ENCODE measurements at regions not wholly inside any gene's neighbourhood (a gene's known extent, or its start where the extent isn't known, plus 50 kb on each side); places are given as distances from the start of the nearest gene placed in this dataset.
"Not testable (repeated sequence)": the region's sequence is repeated elsewhere in the genome, so short reads cannot be mapped to it uniquely, and the experiment has no call there.

GRCh38 chr15:84154314-84154713 is 81.3 kb upstream of the GOLGA6L4 start:
- TF ChIP-seq EZH2 (IDR thresholded peaks at IDR 0.05); POLR2AphosphoS5 (IDR thresholded peaks at IDR 0.05; ENCODE audit: borderline replicate concordance, low read depth, low read length): not testable (repeated sequence)
